GM12864 (cell line): ENCODE measurements at regions not wholly inside any gene's neighbourhood (a gene's known extent, or its start where the extent isn't known, plus 50 kb on each side); places are given as distances from the start of the nearest gene placed in this dataset.

Experiments used
- DNase-seq: peaks from one replicate; pipeline ENCODE4 v3.0.0-alpha.2; 2011; ENCODE audit warnings: low read depth
- H3K4me3 ChIP-seq: 2 replicates; pipeline ENCODE4 v1.5.1; 2011; ENCODE audit warnings: mild to moderate bottlenecking, low read depth, low read length, control low read depth
- TF ChIP-seq, protein P1 (sequence below): IDR thresholded peaks from 2 replicates; pipeline ENCODE4 v1.5.1; 2011; ENCODE audit warnings: low read depth, mild to moderate bottlenecking, moderate library complexity, low read length, control low read depth, inconsistent platforms; ENCODE audit errors: missing control alignments

DNA sequence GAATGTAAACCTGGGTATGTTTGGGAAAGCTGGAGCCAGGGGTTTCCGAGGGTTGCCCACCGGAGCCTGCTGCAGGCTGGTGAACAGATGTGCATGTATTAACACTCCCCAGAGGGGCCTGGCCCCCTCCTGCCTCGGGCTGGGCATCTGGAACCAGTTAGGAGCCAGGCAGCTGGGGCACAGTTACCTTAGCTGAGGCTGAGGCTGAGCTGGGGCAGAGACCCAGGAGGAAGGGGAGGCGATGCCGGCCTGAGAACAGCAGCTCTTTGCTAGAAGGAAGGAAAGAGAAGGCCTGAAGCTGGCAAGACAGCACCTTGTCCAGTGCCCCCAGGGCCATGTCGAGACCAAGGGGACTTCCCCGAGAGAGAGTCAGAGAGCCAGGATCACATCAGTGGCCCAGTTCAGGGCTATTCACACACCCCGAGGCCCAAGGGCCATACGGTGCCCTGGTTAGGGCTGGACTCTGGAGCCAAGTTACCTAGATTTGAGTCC, 65.8 kb downstream of the RMI2 start:
- TF ChIP-seq, protein P1, sequence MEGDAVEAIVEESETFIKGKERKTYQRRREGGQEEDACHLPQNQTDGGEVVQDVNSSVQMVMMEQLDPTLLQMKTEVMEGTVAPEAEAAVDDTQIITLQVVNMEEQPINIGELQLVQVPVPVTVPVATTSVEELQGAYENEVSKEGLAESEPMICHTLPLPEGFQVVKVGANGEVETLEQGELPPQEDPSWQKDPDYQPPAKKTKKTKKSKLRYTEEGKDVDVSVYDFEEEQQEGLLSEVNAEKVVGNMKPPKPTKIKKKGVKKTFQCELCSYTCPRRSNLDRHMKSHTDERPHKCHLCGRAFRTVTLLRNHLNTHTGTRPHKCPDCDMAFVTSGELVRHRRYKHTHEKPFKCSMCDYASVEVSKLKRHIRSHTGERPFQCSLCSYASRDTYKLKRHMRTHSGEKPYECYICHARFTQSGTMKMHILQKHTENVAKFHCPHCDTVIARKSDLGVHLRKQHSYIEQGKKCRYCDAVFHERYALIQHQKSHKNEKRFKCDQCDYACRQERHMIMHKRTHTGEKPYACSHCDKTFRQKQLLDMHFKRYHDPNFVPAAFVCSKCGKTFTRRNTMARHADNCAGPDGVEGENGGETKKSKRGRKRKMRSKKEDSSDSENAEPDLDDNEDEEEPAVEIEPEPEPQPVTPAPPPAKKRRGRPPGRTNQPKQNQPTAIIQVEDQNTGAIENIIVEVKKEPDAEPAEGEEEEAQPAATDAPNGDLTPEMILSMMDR: no peak
- no peak overlapping the region for H3K4me3 ChIP-seq
- DNase-seq: no peak

DNA sequence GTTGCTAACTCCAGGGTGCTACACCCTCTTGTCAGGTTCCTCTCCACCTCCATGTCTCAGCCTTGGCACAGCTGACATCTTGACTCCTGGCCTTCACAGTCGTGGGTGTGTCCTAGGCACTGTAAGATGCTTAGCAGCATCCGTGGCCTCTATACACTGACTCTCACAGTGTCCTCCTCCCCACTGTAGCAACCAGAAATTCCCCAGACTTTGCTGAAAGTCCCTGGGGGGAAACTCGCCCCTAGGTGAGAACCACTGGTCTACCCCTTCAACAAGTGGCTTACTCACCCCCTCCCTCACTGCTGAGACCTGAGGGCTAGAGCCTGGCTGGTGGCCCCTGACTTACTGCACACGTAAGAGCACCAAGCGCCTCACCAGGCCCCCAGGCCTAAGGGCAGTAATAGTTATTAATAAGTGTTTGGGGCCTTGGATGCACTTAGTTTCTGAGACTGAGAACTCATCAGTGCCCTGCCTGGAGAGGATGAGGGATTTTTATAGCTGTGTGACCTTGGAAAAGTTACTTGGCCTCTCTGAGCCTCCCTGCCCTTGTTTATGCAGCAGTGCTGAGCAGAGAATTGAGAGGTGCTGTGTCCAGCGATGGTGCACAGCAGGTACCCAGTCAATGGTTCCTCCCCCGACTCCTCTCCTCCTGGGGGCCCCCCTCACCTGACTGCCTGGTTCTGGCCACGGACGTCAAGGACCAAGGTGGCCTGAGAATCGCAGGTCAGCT, 67.1 kb downstream of the RMI2 start:
- TF ChIP-seq, protein P1: no peak
- no peak overlapping the region for H3K4me3 ChIP-seq
- DNase-seq: no peak

DNA sequence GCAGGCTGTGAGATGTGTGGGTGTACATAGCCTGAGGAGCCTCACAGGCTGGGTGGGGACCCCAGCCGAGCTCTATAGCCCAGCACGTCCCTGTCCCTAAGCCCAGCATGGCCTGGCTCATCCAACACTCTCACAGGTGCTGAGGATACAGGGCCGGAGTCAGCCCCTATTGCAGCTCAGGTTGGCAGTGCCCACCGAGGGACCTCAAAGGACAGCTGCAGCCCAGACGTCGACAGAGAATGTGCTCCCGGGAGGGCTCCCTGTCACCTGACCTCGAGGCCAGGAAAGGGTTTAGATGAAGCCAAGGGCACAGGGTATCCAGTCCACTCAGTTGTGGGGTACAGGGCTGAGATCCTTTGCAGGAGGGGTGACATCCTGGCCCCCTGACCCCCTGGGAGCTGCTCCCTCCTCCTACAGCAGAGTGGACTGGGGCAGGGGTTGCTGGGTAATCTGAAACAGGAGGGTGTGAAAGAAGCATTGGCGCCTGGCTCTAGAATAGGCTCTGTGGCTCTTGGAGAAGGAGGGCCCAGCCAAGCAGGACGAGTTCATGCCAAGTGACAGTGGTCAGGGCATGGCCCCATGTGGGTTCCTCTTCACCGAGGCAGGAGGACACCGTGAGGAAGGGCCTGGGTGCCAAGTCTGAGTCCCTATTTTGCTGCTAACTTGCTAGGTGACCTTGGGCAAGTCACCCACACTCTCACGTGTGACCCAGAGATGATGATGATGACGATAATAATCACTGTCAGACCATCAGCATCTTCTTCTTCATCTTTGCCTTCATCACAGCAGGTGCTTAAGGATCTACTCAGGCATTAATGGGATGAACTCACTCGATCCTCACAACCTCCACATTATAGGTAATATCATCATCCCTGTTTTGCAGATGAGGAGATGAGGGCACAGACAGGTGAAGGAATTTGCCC, 68.0 kb downstream of the RMI2 start:
- no peak overlapping the region for H3K4me3 ChIP-seq
- TF ChIP-seq, protein P1: no peak
- DNase-seq: no peak

DNA sequence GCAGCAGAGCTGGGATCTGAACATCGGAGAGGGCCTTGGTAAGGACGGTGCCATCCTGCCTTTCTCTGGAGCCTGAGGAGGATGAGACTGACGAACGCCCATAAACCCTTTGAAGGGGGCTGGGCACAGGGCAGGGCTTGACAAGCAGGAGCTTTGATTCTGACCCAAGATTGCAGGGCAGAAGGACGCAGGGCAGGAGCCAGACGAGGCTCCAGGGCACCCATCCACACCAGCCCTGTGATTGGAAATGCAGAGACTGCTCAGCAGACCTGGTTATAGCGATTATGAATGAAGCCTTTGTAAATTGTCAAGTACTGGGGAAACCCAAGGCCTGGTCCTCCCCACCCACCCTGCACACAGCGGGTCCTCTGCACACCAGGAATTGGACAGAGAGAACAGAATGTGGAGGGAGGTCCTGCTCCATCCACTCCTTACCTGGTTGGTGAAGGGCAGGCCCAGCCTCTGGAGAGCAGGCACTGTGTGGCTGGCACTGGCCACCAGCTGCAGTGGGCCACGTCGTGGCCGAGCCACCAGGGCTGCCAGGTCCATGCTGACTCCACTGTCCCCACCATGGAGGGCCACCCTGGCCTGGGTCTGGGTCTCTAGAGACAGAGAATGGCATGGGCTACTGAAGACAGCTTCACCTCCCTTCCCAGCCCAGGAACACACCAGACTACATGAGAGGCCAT, 68.8 kb downstream of the RMI2 start:
- no peak for DNase-seq
- TF ChIP-seq, protein P1: no peak
- no peak overlapping the region for H3K4me3 ChIP-seq

DNA sequence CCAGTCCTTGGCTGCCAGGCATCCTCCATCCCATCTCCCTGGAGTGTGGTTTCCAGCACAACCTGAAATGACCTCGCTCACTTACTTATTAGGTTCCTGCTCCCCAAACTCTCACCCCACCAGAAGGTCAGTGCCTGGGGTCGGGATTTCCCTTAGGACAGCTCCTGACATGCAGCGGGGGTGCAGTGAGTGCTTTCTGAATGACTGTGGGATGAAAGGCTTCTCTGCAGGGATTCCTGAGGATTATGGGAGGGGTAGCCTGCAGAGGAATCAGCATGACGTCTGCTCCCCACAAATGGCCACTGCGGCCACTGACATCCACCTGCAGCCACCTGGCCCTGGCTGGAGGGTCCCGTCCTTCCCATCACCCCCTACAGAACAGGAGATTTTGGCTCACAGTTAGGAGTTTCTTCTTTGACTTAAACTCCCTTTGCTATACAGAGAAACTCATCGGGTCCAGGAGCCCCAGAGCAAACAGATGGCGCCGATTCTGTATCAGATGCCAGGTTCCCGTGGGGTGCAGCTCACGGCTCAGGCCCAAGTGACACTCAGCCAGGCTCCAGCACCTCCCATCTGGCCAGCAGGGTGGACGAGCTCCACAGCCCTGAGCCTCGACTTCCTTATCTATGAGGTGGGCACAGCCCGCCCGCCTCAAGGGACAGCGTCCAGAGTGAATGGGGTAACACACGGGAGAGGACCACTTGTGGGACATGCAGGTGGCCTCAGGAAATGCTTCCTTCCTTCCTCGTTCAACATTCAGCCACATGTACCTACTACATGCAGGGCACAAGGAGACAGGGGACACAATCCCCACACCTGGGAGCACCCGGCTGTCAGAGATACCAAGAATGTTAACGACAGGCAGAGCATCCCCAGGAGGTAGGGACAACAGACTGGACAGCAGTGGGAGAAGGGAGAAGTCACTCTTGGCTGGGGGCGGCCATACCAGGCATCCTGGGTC, 69.8 kb downstream of the RMI2 start:
- TF ChIP-seq, protein P1: no peak
- no peak overlapping the region for H3K4me3 ChIP-seq
- DNase-seq: no peak
